NCI-H345 treated with DMSO at 0.1 percent for 48 hours (cell line): ENCODE measurements at regions not wholly inside any gene's neighbourhood (a gene's known extent, or its start where the extent isn't known, plus 50 kb on each side); places are given as distances from the start of the nearest gene placed in this dataset.
"Not testable (repeated sequence)": the region's sequence is repeated elsewhere in the genome, so short reads cannot be mapped to it uniquely, and the experiment has no call there.

Experiments used
- DNase-seq: peaks from one replicate; lab custom pipeline; 2025; ENCODE audit not compliant: unreplicated experiment; lab: John Stamatoyannopoulos, UW

GRCh38 chr3:132987396-132987795, 50.8 kb upstream of the TMEM108 start:
- no peak for DNase-seq

DNA sequence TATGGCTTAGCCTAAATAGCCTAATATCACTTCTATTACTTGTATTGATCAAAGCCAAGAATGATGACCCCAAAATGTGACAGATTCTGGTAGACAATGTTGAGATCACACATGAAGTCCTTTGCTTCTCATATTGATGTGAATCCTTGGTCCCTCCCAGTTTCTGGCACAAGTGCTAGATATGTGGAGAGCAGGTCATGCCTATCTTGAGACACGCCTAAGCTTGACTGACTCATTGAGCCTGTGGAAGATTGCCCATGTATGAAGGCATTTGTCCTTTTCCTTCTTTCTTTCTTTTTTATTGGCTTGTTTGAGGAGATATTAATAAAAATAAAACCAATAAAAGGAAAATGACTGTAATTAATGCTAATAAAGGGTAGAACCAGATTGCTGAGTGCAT, 54.0 kb upstream of the TMEM108 start:
- no peak for DNase-seq

DNA sequence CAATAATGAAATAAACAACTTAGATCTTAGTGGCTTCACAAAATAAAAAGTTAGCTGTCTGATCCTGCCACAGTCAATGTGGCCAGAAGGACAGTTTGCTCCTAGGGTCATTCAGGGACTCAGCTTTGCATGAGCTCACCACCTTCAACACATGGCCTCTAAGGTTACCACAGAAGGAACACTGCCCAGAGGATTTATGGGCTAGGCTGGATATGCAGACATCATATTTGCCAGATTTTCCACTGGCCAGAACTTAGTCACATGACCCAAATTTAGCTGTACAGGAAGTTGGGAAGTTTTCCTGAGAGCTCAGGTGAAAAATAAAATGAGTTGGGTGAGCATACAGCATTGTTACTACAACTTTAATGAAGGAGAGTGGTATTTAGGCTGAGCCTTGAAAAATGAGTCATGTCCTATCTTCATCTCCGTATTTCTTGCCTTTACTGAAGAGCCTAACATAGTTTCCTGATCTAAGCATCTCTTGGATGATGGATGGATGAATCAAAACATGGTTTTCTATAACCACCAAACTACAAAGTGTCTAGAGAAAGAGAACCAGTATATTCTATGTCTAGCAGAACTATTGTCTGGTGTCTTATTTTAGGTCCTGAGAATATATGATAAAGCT, 54.9 kb upstream of the TMEM108 start:
- DNase-seq, result no peak

GRCh38 chr3:132981719-132982118, 56.5 kb upstream of the TMEM108 start:
- no peak for DNase-seq

GRCh38 chr3:132980102-132980501, 58.1 kb upstream of the TMEM108 start:
- DNase-seq, result no peak

- DNase-seq, result no peak
Measured at GRCh38 chr3:132979606-132980005, 58.6 kb upstream of the TMEM108 start.

- DNase-seq, result not testable (repeated sequence)
Measured at GRCh38 chr3:132978946-132979345, 59.2 kb upstream of the TMEM108 start.

GRCh38 chr3:132978464-132978863, 59.7 kb upstream of the TMEM108 start:
- DNase-seq, result no peak

DNA sequence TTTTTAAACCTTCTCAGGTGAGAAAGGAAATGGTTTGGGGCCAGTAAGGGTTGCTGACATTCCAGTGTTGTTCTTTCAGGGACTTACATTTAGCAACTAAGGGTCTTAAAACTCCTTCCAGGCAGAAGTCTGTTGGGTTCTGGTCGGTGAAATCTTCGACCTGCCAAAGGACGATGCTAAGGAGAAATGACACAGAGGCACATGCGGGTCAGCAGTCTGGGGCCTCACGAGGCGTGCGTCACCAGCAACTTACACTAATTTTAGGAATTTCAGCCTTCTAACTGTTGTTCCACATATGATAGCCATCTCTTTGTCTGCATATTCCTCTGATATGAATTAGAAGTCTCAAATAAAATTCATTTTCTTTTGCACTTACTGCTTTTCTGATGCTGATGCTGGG, 64.1 kb upstream of the TMEM108 start:
- no peak for DNase-seq

DNA sequence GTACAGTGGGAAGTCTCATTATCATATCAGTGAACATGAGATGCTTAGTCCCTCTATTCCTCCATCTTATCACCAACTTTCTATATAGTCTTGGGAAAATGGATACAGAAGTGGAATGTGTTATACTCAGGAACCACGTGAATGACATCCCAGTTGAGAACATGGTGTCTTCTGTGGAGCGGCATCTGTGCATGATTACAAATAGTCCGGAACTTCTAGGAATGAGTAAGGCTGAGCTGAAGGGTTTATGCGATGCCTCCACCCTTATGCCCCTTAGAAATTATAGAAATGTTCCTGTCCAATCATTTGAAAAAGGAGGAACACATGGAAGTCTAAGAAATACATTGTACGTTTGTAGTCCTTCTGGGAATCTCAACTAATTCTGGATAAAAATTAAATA, 64.8 kb upstream of the TMEM108 start:
- DNase-seq, result no peak

GRCh38 chr3:132972333-132972732, 65.9 kb upstream of the TMEM108 start:
- DNase-seq, result no peak

DNA sequence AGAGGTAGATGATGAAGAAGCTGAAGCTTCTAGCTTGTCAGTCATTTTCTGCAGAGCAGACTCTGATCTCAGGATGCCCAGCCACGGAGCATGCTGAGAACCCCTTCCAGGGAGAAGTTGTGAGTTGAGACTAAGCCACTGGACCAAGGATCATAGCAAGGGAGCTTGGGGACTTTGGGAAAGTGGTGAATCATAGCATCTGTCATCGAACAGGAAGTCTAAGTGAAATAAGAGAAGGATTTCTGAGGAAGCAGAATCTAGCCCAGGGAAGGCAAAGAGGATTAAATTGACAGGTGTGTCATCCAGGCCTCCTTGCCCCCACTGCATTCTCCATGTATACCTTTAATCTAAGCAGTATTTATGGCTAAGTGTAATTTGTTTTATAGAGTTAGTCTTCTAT, 71.8 kb upstream of the TMEM108 start:
- DNase-seq, result no peak

DNA sequence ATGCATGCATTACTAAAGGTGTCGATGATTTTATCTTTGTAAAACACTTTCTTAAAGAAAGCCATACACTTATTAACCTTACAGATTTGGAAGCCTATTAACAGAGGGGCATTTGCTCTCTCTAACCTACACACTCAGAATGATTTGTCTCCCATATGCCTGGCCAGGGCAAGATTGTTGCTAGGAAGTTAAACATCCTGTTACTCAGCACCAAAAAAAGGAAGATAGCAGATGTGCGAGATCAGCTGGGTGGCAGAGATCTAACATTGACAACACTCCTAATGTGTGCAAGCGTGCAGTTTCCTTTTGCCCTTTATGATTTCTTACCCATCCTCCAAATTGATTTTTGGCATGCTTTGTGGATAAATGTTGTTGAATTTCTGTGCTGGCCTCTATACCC, 73.9 kb upstream of the TMEM108 start:
- DNase-seq, result no peak

DNA sequence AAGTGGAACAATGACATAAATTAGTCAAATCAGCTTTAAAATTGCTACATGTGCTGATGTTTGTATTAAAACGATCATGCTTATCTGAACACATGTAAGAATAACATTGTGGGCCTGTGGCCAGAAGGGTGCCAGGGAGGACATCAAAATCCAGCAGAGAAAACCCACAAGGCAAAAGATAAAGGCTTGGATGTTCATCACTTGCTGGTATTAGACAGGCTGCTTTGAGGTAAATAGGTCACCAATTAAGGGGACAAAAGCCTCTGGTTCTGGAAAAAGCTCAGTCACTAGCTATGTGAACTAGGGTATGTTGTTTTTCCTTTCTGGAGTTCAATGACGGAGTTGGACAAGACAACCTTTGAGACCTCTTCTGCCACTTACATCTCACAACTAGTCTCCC, 74.4 kb upstream of the TMEM108 start:
- no peak for DNase-seq

- DNase-seq, result no peak
Measured at GRCh38 chr3:132961991-132962390, 76.2 kb upstream of the TMEM108 start.

GRCh38 chr3:132953683-132954082, 84.5 kb upstream of the TMEM108 start:
- DNase-seq, result no peak

DNA sequence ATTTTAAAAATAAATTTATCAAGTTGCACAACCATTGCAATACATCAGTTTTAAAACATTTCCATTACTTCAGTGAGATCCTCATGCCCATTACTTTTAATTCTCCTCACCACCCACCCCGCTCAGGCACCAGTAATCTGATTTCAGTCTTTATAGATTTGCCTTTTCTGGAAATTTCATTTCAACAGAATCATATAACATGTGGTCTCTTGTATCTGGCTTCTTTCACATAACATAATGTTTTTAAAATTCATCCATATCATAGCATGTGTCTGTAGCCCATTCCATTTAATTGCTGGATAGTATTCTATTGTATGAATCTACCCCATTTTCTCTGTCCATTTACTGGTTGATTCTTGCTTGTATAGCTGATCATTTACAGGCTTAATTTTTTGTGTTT, 110.3 kb upstream of the TMEM108 start:
- no peak for DNase-seq

- no peak for DNase-seq
Measured at GRCh38 chr3:132926098-132926497, 112.1 kb upstream of the TMEM108 start.

GRCh38 chr3:132925256-132925930, 112.8 kb upstream of the TMEM108 start:
- DNase-seq, result no peak

DNA sequence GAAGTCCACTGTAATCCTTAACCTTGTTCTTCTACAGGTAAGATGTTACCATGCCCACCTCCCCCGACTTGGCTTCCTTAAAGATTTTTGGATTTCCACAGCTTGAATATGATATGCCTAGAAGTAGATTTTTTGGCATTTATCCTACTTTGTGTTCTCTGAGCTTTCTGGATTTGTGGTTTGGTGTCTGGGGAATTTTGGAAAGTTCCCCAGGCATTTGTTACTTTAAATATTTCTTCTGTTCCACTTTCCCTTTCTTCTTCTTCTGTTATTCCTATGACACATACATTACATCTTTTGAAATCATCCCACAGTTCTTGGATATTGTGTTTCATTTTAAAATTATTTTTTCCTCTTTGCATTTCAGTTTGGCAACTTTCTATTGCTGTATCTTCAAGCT, 122.1 kb upstream of the TMEM108 start:
- DNase-seq, result no peak

DNA sequence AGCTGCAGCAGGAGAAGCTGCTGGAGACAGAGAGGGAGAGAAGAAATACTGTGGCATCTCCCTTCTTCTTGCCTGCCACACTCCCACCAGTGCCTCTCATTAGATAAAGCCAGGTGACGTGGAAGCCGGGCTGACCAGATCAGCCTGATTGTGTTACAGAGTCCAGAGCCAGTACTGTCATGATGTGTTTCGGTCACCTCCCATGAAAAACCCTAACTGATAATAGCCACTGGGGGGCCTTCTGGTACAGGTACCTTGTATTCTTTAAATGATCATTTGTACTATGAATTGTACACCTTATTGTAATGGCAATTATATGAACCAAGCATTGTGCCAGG, 125.8 kb upstream of the TMEM108 start:
- DNase-seq, result no peak

GRCh38 chr3:132911741-132912415, 126.3 kb upstream of the TMEM108 start:
- no peak for DNase-seq

GRCh38 chr3:132907293-132907692, 130.9 kb upstream of the TMEM108 start:
- DNase-seq, result no peak
